B cell (primary cell): ENCODE measurements at regions not wholly inside any gene's neighbourhood (a gene's known extent, or its start where the extent isn't known, plus 50 kb on each side); places are given as distances from the start of the nearest gene placed in this dataset.

Source experiments
- CTCF ChIP-seq: fragments of 200-600 bp; IDR thresholded peaks from one replicate; pipeline ENCODE4 v1.8.0; 2022; ENCODE audit warnings: antibody characterized with exemption, mild to moderate bottlenecking
- EZH2 ChIP-seq: IDR thresholded peaks from 2 replicates; pipeline ENCODE4 v1.6.1; 2012; ENCODE audit warnings: borderline replicate concordance, low read depth, mild to moderate bottlenecking, moderate library complexity, low read length; ENCODE audit not compliant: insufficient read depth, poor library complexity, severe bottlenecking

GRCh38 chr1:101115112-101115511, 89.5 kb upstream of the DPH5 start:
- TF ChIP-seq CTCF, result no peak
- TF ChIP-seq EZH2, result no peak
